Loucy (cell line): ENCODE measurements at regions not wholly inside any gene's neighbourhood (a gene's known extent, or its start where the extent isn't known, plus 50 kb on each side); places are given as distances from the start of the nearest gene placed in this dataset.

Experiments used
- H2AFZ ChIP-seq: fragments of 200-600 bp; sonication (generic); 2 replicates; pipeline ENCODE4 v1.6.0; 2016; ENCODE audit warnings: antibody characterized with exemption, mild to moderate bottlenecking, low read length, moderate library complexity
- H3F3A ChIP-seq: fragments of 200-600 bp; 2 replicates; pipeline ENCODE4 v1.6.0; 2016; ENCODE audit warnings: antibody characterized with exemption, low read depth, mild to moderate bottlenecking
- H3K27me3 ChIP-seq: fragments of 200-600 bp; sonication (generic); 2 replicates; pipeline ENCODE4 v1.6.1; 2014; ENCODE audit warnings: low read length, mild to moderate bottlenecking; ENCODE audit not compliant: insufficient read depth, poor library complexity, severe bottlenecking
- H3K36me3 ChIP-seq: fragments of 200-600 bp; sonication (generic); 2 replicates; pipeline ENCODE4 v1.6.1; 2016; ENCODE audit warnings: low read length; ENCODE audit not compliant: insufficient read depth
- H3K4me1 ChIP-seq: fragments of 200-600 bp; sonication (generic); 2 replicates; pipeline ENCODE4 v1.5.1; 2014; ENCODE audit warnings: low read length, mild to moderate bottlenecking; ENCODE audit not compliant: insufficient read depth, poor library complexity, severe bottlenecking
- H3K4me2 ChIP-seq: fragments of 200-600 bp; sonication (generic); 2 replicates; pipeline ENCODE4 v1.6.0; 2014; ENCODE audit warnings: antibody characterized with exemption, low read length, low read depth, mild to moderate bottlenecking; ENCODE audit not compliant: poor library complexity, severe bottlenecking
- H3K4me3 ChIP-seq: fragments of 200-600 bp; sonication (generic); 2 replicates; pipeline ENCODE4 v1.5.1; 2014; ENCODE audit warnings: low read length, mild to moderate bottlenecking, mixed read lengths; ENCODE audit not compliant: poor library complexity, severe bottlenecking
- H3K79me2 ChIP-seq: fragments of 200-600 bp; sonication (generic); 2 replicates; pipeline ENCODE4 v1.6.1; 2014; ENCODE audit warnings: low read length; ENCODE audit not compliant: insufficient read depth
- H3K9ac ChIP-seq: fragments of 200-600 bp; sonication (generic); 2 replicates; pipeline ENCODE4 v1.6.0; 2014; ENCODE audit warnings: mild to moderate bottlenecking, low read depth, low read length, moderate library complexity; ENCODE audit not compliant: poor library complexity, severe bottlenecking
- H3K9me2 ChIP-seq: fragments of 200-600 bp; sonication (generic); replicated peaks from 2 replicates; pipeline ENCODE4 v1.6.1; 2016; ENCODE audit warnings: low read depth, low read length, mixed read lengths
- H3K9me3 ChIP-seq: fragments of 200-600 bp; sonication (generic); 2 replicates; pipeline ENCODE4 v1.6.1; 2014; ENCODE audit warnings: mild to moderate bottlenecking, antibody characterized with exemption, low read length, low read depth; ENCODE audit not compliant: insufficient read depth
- H4K20me1 ChIP-seq: fragments of 200-600 bp; sonication (generic); 2 replicates; pipeline ENCODE4 v1.6.0; 2014; ENCODE audit warnings: antibody characterized with exemption, low read length, mild to moderate bottlenecking; ENCODE audit not compliant: insufficient read depth, poor library complexity, severe bottlenecking
- CTCF ChIP-seq: fragments of 200-600 bp; sonication (generic); conservative IDR thresholded peaks from 2 replicates; pipeline ENCODE4 v1.5.1; 2014; ENCODE audit warnings: mild to moderate bottlenecking, antibody characterized with exemption, low read length
- EZH2phosphoT487 ChIP-seq: fragments of 200-600 bp; IDR thresholded peaks from 2 replicates; pipeline ENCODE4 v1.6.1; 2018; ENCODE audit warnings: antibody characterized with exemption, mild to moderate bottlenecking, moderate library complexity, borderline replicate concordance

- no peaks in the 10 kb centered on the region for H3K27me3 ChIP-seq
- H3F3A ChIP-seq: no peaks in the 10 kb centered on the region
- H3K9me3 ChIP-seq: no peaks in the 10 kb centered on the region
- no peaks in the 10 kb centered on the region for H4K20me1 ChIP-seq
- no peak overlapping the region for H3K9ac ChIP-seq
- no peaks in the 10 kb centered on the region for H3K79me2 ChIP-seq
- TF ChIP-seq EZH2phosphoT487: no peak
- TF ChIP-seq CTCF: no peak
- H3K4me1 ChIP-seq: no peaks in the 10 kb centered on the region
- H2AFZ ChIP-seq: no peak overlapping the region
- H3K4me3 ChIP-seq: no peak overlapping the region
- H3K4me2 ChIP-seq: no peak overlapping the region
- H3K9me2 ChIP-seq: no peaks in the 10 kb centered on the region
- no peaks in the 10 kb centered on the region for H3K36me3 ChIP-seq
Measured at GRCh38 chr13:83815598-83815997, 66.7 kb downstream of the SLITRK1 start.

GRCh38 chr13:83810136-83810535, 72.1 kb downstream of the SLITRK1 start:
- no peaks in the 10 kb centered on the region for H3K79me2 ChIP-seq
- H3K4me3 ChIP-seq: no peak overlapping the region
- no peaks in the 10 kb centered on the region for H3K27me3 ChIP-seq
- H3K4me2 ChIP-seq: no peak overlapping the region
- no peaks in the 10 kb centered on the region for H3K36me3 ChIP-seq
- H4K20me1 ChIP-seq: no peaks in the 10 kb centered on the region
- no peaks in the 10 kb centered on the region for H3K4me1 ChIP-seq
- no peak overlapping the region for H2AFZ ChIP-seq
- H3K9me2 ChIP-seq: no peaks in the 10 kb centered on the region
- H3F3A ChIP-seq: no peaks in the 10 kb centered on the region
- TF ChIP-seq CTCF (no peak), EZH2phosphoT487 (no peak)
- no peak overlapping the region for H3K9ac ChIP-seq
- H3K9me3 ChIP-seq: no peaks in the 10 kb centered on the region

GRCh38 chr13:83804356-83804962, 77.8 kb downstream of the SLITRK1 start:
- Histone ChIP-seq H3K4me3 (no peak overlapping the region), H3K4me1 (no peaks in the 10 kb centered on the region), H3K9me3 (no peaks in the 10 kb centered on the region), H3F3A (no peaks in the 10 kb centered on the region), H3K9me2 (no peaks in the 10 kb centered on the region), H2AFZ (no peak overlapping the region), H3K36me3 (no peaks in the 10 kb centered on the region), H3K4me2 (no peak overlapping the region), H3K27me3 (no peaks in the 10 kb centered on the region), H3K79me2 (no peaks in the 10 kb centered on the region), H4K20me1 (no peaks in the 10 kb centered on the region), H3K9ac (no peak overlapping the region)
- TF ChIP-seq CTCF: no peak
- no peak for TF ChIP-seq EZH2phosphoT487
